GOT3 (cell line): ENCODE measurements at regions not wholly inside any gene's neighbourhood (a gene's known extent, or its start where the extent isn't known, plus 50 kb on each side); places are given as distances from the start of the nearest gene placed in this dataset.
A peak's percentile ranks its signal among the peaks of the same experiment; 100 is the strongest.

Source experiments
- DNase-seq: peaks from one replicate; lab custom pipeline; 2025; ENCODE audit warnings: mixed read lengths; lab: John Stamatoyannopoulos, UW

DNA sequence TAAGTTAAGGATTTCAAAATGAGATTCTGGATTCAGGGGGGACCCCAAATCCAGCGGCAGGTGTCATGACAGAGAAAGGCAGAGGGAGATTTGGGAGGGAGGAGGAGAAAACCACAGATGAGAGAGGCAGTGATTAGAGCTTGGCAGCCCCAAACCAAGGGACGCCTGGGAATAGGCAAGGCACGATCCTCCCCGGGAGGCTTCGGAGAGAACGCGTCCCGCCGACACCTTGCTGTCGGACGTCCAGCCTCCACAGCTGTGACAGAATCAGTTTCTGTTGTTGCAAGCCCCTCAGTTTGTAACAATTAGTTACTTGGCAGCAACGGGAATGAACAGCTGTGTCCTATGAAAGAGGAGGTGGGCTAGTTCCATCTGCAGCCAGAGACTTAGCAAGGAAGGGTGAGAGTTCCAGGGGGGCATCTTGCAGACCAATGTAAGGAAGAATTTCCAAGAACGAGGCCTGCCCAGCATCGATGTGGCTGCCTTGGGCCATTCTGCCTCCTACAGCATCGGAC, 110.7 kb upstream of the SDK2 start:
- DNase-seq = no peak

DNA sequence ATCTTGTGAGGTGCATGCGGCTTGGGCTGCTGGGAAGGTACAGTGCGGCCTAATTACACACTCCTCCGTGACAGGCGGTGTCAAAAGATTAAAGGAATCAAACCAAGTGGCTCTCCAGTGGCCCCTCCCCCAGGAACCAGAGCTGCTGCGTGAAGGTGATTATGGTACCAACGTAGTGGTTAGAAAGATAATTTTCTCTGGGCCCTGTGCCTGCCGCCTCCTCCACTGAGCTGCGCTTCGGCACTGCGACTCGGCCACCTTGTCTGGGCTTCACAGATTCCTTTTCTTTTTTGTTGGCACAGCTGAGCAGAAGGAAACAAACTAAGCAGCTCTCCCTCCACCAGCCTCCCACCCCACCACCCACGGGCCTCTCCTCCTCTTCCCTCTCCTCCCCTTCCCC, 113.2 kb upstream of the SDK2 start:
- no peak for DNase-seq

GRCh38 chr17:73758245-73758644, 114.0 kb upstream of the SDK2 start:
- DNase-seq = no peak

- DNase-seq = no peak
Observed at GRCh38 chr17:73759324-73759723, 115.1 kb upstream of the SDK2 start.

DNA sequence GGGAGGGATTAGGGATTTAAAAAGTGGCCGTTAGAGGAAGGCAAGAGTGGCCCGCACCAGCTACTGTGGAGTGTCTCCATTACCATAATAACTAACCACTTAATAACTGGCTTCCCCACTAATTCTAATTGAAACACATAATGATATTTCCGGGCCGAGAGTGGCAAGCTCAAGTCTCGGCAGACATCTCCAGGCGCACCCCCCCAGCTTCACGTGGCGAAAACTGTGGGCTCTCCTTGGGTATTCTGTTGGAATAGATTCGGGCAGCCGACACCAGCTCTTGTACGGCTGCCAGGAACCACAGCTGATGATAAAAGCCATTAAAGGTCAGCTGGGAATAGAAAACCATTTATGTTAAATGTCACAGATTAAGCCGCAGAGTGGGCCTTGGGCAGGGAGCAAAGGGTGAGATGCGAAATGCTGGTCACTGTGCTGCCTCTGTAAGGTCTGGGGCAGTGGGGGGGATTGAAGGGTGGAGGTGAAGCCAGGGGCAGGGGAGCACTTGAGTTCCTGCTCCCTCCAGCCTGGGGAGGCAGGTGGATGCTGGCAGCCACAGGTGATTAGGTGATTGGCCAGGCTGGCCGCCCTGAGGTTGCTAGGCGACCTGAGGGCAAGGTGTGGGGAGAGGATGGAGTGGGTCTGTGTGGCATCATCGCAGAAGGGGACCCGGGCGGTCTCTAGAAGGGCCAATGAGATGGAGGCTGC, 115.6 kb upstream of the SDK2 start:
- DNase-seq = no peak

GRCh38 chr17:73760439-73760758, 116.2 kb upstream of the SDK2 start:
- no peak for DNase-seq

DNA sequence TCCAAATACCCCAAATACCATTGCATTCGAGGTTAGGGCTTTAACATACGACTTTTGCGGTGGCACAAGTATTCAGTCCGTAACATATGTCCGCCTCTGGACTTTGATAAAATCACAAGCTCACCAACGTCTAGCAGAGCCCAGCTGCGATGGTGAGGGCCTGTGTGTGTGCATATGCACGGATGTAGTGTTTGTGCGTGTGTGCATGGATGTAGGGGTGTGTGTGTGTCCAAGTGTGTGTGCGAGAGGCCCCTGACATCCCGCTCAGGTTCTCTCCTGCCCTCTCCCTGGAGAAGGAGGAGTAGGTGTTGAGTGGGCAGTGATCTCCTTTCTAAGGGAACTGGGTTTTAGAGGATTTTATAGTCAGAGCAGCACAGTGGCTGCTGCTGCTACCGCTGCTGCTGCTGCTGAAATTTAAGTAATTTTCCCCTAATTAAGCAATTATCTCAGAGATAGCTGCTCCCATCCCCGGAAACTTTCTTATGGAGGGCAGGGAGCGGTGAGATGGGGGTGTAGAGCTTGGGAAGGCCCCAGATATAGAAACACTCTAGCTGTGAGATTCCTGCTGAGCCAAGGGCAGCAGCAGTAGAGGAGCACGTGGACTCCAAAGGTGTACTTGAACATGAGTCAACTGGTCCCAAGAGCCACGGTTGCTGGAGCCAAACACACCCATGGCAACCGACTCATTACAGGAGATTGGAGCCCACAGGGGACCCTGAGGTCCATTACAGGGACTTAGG, 121.7 kb upstream of the SDK2 start:
- DNase-seq = no peak

DNA sequence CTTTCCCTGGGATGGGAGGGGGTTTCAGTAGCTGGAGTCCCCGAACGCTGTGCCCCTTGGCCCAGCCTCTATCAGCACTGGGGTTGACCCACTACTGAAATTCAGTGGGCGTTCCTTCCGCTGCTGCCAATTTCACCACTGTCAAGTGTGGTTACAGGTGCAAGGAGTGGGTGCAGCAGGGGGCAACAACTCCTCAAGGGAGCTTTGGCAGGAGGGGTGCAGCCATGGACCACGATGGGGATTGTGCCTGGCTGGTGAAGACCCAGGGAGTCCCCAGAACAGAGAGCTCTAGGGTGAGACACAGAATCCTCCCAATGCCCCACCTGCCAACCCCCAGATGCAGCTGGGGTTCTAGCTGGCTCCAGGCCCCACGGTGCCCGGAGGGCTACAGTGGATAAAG, 123.5 kb upstream of the SDK2 start:
- no peak for DNase-seq

DNA sequence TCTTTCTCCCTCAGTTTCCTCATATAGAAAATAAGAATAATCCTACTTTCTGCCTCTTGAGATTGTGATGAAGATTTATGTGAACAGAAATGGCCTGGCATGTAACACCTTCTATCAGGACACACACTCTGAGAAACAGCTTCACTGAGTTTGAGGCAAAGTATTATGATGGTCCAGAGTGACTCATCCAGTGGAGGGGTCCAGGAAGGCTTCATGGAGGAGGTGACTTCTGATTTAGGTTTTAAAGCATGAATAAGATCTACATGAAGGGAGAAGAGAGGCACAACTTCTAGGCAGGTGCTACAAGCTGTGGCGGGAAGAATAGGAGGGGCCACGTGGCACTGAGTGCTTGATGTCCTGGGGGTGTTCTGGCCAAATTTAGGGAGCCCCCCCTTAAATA, 124.4 kb upstream of the SDK2 start:
- DNase-seq = no peak

DNA sequence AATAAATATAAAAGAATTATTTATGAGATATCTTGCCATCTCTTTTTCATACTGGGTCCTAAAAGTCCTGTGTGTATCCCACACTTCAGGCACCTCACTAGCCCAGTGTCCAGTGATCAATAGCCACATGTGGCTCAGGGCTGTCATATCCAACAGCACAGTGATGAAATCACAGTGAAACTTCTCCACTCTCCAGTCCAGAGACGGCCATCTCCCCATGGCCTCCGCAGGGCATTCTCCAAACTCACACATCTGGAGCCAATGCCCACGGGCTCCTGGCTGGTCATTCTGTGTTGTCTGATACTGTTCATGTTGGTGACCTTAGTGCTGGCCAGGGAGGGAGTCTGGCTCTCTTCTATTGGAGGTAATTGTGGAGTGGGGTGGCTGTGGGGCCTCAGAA, 125.2 kb upstream of the SDK2 start:
- no peak for DNase-seq

GRCh38 chr17:73770115-73770848, 126.0 kb upstream of the SDK2 start:
- DNase-seq = peak; percentile 62

GRCh38 chr17:73770849-73771229, 126.6 kb upstream of the SDK2 start:
- no peak for DNase-seq

GRCh38 chr17:73772107-73772705, 128.0 kb upstream of the SDK2 start:
- no peak for DNase-seq

GRCh38 chr17:73773702-73774101, 129.5 kb upstream of the SDK2 start:
- no peak for DNase-seq

DNA sequence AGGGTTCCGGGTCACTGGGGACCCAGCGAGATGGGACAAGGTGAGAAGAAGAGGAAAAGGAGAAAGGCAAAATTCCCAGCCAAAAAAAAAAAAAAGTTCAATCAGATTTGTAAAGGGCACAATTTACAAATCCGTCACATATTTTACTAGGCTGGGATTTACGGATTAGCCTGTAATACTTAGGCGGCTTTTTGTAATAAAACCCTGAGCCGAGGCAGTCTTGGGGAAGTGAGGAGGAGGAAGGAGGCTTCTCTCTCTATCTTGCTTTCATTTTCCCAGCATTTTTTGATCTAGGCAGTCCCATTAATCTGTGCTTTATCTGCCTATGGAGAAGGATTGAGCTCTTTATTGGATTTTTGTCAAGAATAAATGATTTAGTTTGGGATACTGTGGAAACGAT, 130.6 kb upstream of the SDK2 start:
- no peak for DNase-seq

- no peak for DNase-seq
Observed at GRCh38 chr17:73776351-73777130, 132.3 kb upstream of the SDK2 start.

- DNase-seq = no peak
Observed at GRCh38 chr17:73777131-73777449, 132.8 kb upstream of the SDK2 start.

DNA sequence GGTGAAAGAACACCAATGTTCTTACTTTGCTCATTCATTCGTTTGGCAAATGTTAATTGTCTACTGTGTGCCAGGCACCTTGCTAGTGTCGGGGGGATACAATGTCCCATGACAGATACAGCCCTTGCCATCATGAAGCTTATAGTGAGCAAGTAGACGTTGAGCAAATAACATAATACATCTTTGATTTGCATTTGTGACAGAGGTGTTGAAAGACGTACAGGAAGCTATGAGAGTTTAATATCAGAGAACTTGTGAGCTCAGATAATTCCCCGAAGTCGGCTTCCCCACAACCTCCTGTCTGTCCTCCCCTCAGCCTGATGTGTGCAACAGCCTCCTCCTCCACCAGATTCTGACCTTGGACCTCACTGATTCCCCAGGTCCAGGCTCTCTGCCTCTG, 138.0 kb upstream of the SDK2 start:
- no peak for DNase-seq

DNA sequence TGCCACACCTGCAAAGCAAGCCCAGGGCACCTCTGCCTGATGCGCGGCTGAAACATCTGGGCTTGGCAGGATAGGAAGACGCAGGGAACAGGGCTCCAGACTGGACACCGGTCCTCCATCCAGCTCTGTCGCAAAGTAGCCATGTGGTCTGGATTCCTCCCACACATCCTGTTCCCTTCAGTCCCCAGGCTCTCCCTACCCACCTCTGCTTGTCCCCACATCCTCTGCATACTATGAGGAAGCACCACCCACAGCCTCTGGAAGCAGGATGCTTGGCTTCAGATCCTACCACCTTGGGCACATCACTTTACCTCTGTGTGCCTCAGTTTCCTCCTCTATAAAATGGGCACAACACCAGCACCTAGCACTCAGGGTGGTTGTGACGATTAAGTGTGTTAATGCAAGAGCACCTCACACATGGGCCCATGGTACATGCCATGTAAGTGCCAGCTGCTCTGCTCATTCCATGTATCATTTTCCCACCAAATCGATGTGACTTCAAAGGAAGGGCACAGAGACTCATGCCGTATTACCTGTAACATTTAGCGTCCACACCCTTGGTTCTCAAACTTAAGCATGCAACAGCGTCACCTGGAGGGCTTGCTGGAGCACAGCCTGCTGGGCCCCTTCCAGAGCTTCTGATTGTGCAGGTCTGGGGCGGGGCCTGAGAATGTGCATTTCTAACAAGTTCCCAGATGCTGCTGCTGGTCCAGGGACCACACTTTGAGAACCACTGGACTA, 138.6 kb upstream of the SDK2 start:
- no peak for DNase-seq

GRCh38 chr17:73783382-73783766, 139.1 kb upstream of the SDK2 start:
- DNase-seq = no peak

DNA sequence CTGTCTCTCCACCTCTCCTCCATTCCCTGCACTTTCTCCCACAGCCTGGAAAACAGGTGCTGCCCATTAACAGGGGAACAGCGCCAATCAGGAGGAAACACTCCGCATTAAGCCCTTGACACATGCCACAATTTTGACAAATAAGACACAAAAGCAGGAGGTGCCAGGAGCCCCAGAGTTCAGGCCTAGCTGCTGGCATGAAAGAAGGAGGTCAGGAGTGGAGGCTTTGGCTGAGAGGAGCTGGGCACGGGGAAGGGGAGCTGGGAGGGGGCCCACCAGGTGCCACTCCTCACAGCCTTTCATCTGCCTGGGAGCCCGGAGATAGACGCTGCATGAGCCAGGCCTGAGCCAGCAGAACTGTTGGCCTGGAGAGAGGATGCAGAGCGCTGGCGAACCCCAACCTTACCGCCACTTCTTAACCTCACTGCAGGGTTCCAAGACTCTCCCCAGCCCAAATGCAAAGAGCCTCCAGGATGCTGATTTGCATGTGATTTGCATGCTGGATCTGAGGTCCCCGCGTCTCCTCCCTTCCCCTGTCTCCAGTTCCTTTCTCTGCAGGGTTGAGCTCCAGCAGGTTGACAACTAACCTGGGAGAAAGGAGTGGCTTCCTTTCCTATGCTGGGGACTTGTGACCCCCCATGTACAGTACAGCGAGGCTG, 139.8 kb upstream of the SDK2 start:
- no peak for DNase-seq
